ENCODE measurements at regions not wholly inside any gene's neighbourhood (a gene's known extent, or its start where the extent isn't known, plus 50 kb on each side); places are given as distances from the start of the nearest gene placed in this dataset.

DNA sequence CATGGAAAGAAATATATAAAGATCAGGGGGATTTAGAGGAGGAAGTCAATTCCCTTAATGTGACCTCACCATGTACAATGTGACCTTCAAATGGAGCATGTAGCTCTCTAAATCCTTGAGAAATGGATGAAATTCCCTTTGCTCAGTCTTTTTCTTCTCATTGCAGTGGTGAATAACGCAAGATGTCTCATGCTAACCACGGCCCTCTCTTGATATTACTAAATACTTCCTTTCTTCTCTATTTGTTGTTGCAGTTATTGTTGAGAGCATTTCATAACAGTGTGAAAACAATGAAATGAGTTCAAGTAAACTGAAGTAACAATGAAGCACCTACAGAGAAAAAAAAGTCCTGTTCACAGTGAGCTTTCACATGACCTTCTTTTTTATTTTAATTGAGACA, 55.6 kb downstream of the ZNF281 start:
- H3K27me3 Mint-ChIP-seq (ENCODE audit: low read depth, poor library complexity) = no peaks in the 10 kb centered on the region
- TF ChIP-seq, protein P1, sequence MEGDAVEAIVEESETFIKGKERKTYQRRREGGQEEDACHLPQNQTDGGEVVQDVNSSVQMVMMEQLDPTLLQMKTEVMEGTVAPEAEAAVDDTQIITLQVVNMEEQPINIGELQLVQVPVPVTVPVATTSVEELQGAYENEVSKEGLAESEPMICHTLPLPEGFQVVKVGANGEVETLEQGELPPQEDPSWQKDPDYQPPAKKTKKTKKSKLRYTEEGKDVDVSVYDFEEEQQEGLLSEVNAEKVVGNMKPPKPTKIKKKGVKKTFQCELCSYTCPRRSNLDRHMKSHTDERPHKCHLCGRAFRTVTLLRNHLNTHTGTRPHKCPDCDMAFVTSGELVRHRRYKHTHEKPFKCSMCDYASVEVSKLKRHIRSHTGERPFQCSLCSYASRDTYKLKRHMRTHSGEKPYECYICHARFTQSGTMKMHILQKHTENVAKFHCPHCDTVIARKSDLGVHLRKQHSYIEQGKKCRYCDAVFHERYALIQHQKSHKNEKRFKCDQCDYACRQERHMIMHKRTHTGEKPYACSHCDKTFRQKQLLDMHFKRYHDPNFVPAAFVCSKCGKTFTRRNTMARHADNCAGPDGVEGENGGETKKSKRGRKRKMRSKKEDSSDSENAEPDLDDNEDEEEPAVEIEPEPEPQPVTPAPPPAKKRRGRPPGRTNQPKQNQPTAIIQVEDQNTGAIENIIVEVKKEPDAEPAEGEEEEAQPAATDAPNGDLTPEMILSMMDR (IDR thresholded peaks at IDR 0.05) = no peak
- H3K9me3 Mint-ChIP-seq = no peaks in the 10 kb centered on the region
- no peak for DNase-seq
- H3K4me1 Mint-ChIP-seq = peaks cover 5% of the 10 kb centered on the region
- H3K36me3 Mint-ChIP-seq (ENCODE audit: low read depth) = no peaks in the 10 kb centered on the region
- no peak overlapping the region for H3K27ac Mint-ChIP-seq
- H3K4me3 Mint-ChIP-seq = no peak overlapping the region

DNA sequence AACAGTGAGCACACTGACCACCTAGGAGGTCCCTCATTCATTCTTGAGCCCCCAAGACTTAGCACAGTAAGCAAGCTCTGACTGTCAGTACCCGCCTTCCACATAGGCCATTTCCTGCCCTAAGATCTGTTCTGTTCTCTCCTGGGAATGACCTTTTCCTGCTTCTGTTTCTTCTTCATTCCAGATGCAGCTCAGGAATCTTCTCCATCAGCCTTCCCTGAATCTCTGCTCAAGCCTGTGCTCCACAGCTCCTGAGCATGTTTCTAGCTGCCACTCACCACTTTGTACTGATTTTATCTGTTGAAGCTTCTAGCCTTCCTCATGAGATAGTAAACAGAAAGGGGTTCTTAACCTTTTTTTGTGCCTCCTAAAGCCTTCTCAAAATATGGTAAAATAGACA, 56.6 kb downstream of the ZNF281 start:
- Mint-ChIP-seq H3K27ac (no peak overlapping the region), H3K4me3 (no peak overlapping the region), H3K27me3 (ENCODE audit: low read depth, poor library complexity) (no peaks in the 10 kb centered on the region), H3K9me3 (no peaks in the 10 kb centered on the region), H3K4me1 (peaks cover 5% of the 10 kb centered on the region), H3K36me3 (ENCODE audit: low read depth) (no peaks in the 10 kb centered on the region)
- TF ChIP-seq, protein P1 (IDR thresholded peaks at IDR 0.05) = no peak
- no peak for DNase-seq

DNA sequence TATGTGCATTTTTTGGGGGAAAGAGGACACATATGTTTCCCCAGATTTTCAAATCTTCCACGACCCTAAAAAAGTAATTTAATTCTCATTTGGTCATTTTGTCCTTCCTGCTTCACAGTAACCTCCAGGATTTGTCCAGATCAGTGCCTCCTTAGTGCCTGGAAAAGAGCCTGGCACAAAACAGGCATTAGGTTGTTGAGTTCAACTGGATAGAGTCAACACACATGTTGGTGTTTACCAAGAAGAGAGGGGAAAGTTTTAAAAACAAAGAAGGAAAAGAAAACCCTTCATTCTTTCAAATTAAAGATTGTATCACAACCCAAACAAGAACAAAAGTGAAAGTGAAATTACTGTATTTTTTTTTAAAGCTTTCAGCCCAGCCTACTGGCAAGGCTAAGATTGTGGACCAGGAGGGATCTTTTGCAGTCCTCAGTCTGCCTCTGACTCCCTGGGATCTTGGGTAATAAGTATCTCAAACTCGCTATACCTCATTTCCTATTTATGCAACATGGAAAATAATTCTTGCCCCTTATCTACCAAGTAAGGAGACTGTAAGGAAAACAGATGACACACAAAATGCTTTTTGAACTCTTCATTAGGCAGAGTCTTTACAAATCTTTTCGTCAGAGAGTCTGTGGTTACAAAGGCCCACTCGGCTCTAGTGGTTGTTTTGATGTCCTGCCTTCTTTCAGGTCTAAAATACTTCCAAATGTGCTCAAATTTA, 57.8 kb downstream of the ZNF281 start:
- no peak for DNase-seq

DNA sequence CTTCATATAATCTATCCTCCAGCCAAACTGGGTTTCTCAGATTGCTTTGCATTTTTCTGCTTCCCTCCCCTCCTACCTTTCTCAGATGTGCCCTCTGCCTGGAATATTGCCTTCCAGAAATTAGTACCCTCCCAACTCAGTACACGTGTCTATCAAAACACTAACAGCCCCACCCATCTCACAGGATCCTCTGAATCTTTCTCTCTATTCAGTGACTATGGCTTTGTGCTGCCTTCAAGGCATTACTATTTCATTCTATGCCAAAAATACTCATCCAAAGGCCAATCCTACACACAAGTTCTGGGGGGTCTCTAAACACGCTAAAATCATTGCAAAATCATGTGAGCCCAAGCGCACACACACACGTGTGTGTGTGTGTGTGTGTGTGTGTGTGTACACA, 58.4 kb downstream of the ZNF281 start:
- TF ChIP-seq, protein P1 (IDR thresholded peaks at IDR 0.05) = no peak
- Mint-ChIP-seq H3K4me1 (peaks cover 5% of the 10 kb centered on the region), H3K27me3 (ENCODE audit: low read depth, poor library complexity) (no peaks in the 10 kb centered on the region), H3K4me3 (no peak overlapping the region), H3K27ac (no peak overlapping the region), H3K9me3 (no peaks in the 10 kb centered on the region), H3K36me3 (ENCODE audit: low read depth) (no peaks in the 10 kb centered on the region)
- no peak for DNase-seq

More for the DNA sequence above, 57.8 kb downstream of the ZNF281 start:
- Mint-ChIP-seq H3K27ac (no peak overlapping the region), H3K9me3 (no peaks in the 10 kb centered on the region), H3K27me3 (ENCODE audit: low read depth, poor library complexity) (no peaks in the 10 kb centered on the region), H3K36me3 (ENCODE audit: low read depth) (no peaks in the 10 kb centered on the region), H3K4me3 (no peak overlapping the region), H3K4me1 (peaks cover 5% of the 10 kb centered on the region)
- TF ChIP-seq, protein P1 (IDR thresholded peaks at IDR 0.05) = no peak

DNA sequence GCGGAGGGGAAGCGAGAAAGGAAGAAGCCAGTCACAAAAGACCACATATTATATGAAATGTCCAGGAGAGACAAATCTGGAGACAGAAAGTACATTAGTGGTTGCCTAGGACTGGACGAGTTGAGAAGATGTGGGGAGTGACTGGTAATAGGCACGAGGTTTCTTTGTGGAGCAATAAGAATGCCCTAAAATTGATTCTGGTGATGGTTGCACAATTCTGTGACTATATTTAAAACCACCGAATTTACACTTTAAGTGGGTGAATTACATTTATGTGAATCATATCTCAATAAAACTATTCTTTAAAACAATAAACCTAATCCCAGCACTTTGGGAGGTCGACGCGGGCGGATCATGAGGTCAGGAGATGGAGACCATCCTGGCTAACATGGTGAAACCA, 63.1 kb downstream of the ZNF281 start:
- TF ChIP-seq, protein P1 (IDR thresholded peaks at IDR 0.05) = no peak
- Mint-ChIP-seq H3K27ac (no peak overlapping the region), H3K9me3 (no peaks in the 10 kb centered on the region), H3K27me3 (ENCODE audit: low read depth, poor library complexity) (peaks cover 3% of the 10 kb centered on the region), H3K36me3 (ENCODE audit: low read depth) (no peaks in the 10 kb centered on the region), H3K4me3 (no peak overlapping the region), H3K4me1 (peaks cover 10% of the 10 kb centered on the region)
- DNase-seq = no peak

DNA sequence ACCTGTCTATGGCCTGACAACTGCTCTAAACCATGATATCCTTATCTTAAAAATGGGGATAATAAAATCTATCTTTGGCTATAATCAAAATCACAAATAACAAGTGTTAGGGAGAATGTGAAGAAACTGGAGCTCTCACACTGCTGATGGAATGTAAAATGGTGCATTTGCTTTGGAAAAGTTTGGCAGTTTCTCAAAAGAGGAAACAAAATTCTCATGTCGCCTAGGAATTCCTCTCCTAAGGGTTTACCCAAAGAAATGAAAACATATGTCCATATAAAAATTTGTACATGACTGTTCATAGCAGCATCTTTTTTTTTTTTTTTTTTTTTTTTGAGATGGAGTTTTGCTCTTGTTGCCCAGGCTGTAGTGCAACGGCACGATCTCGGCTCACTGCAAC, 64.3 kb downstream of the ZNF281 start:
- Mint-ChIP-seq H3K27ac (no peak overlapping the region), H3K27me3 (ENCODE audit: low read depth, poor library complexity) (peaks cover 3% of the 10 kb centered on the region), H3K36me3 (ENCODE audit: low read depth) (no peaks in the 10 kb centered on the region), H3K4me1 (peaks cover 18% of the 10 kb centered on the region), H3K4me3 (no peak overlapping the region), H3K9me3 (no peaks in the 10 kb centered on the region)
- TF ChIP-seq, protein P1 (IDR thresholded peaks at IDR 0.05) = no peak
- no peak for DNase-seq
